ENCODE measurements at regions not wholly inside any gene's neighbourhood (a gene's known extent, or its start where the extent isn't known, plus 50 kb on each side); places are given as distances from the start of the nearest gene placed in this dataset.

DNA sequence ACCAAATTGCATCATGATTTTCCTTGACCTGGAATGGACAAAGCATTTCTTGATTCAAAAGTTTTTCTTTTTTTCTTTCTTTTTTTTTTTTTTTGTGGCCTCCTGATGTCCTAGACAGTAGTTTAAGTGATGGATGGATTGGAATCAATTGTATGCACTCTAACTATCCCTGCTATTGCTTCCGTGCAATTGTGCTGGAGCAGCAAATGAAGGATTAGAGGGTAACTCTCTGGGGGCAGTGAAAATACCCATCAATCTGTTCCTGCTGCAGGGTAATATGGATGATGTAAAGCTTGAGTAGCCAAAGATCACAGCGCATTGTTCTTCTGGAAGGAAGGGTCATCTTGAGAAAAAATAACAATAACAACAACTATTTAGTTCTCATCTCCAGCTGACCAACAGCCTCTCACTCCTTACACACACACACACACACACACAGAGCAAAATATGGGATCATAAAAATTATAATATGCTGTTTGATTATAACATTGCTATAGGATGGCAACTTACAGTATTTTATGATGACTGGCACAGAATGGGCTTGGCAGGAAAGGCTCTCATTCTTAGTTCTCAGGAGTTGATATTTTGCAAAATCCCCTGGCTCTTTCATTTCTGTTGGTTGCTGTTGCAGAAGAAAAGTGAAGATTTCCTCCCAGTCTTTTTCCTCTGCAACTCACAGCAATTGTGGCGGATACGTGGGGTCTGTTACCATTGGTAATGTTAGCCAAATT lies 160.9 kb upstream of the DMAC1 start:
- intact Hi-C loops (cut with micrococcal nuclease), result no loop called here

- intact Hi-C loops (cut with micrococcal nuclease), result no loop called here
Observed at GRCh38 chr9:7957803-7958202, 158.2 kb upstream of the DMAC1 start.

GRCh38 chr9:7947577-7947976 lies 148.0 kb upstream of the DMAC1 start:
- intact Hi-C loops (cut with micrococcal nuclease), result loop anchor here (1.0 kb wide), 1 partner anchor 11 kb away; no protein-coding TSS in a partner anchor

GRCh38 chr9:7946458-7946857 lies 146.9 kb upstream of the DMAC1 start:
- intact Hi-C loops (cut with micrococcal nuclease), result no loop called here

DNA sequence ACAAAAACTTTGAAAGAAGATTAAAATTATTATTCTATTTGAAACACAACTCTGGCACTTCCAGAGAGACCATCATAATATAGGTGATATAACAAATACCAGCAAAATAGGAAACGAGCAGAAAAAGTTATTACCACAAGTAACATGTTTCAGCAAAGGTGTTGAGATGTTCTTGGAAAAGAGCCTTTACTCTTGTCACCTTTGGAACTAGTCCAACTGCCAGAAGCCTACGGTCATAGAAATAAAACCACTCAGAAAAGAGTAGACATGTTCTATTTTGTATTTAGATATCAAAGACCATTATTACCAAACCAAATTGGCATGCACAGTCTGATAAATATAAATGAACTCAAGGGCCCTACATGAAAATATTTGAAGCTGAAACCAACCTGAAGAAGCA lies 145.0 kb upstream of the DMAC1 start:
- intact Hi-C loops (cut with micrococcal nuclease), result no loop called here

- intact Hi-C loops (cut with micrococcal nuclease), result no loop called here
Observed at GRCh38 chr9:7937761-7938491, 138.3 kb upstream of the DMAC1 start.

GRCh38 chr9:7936996-7937395 lies 137.4 kb upstream of the DMAC1 start:
- intact Hi-C loops (cut with micrococcal nuclease), result loop anchor here (1.0 kb wide), 1 partner anchor 10 kb away; no protein-coding TSS in a partner anchor

GRCh38 chr9:7936163-7936562 lies 136.6 kb upstream of the DMAC1 start:
- intact Hi-C loops (cut with micrococcal nuclease), result loop anchor here (1.0 kb wide), 1 partner anchor 11 kb away; no protein-coding TSS in a partner anchor

GRCh38 chr9:7935681-7936080 lies 136.1 kb upstream of the DMAC1 start:
- intact Hi-C loops (cut with micrococcal nuclease), result loop anchor here (1.0 kb wide), 3 partner anchors 12 to 136 kb away; partner anchors contain the start of gene DMAC1

- intact Hi-C loops (cut with micrococcal nuclease), result no loop called here
Observed at GRCh38 chr9:7932767-7933166, 133.2 kb upstream of the DMAC1 start.

GRCh38 chr9:7930613-7931012 lies 131.0 kb upstream of the DMAC1 start:
- intact Hi-C loops (cut with micrococcal nuclease), result no loop called here

GRCh38 chr9:7921545-7922197 lies 122.1 kb upstream of the DMAC1 start:
- intact Hi-C loops (cut with micrococcal nuclease), result no loop called here

DNA sequence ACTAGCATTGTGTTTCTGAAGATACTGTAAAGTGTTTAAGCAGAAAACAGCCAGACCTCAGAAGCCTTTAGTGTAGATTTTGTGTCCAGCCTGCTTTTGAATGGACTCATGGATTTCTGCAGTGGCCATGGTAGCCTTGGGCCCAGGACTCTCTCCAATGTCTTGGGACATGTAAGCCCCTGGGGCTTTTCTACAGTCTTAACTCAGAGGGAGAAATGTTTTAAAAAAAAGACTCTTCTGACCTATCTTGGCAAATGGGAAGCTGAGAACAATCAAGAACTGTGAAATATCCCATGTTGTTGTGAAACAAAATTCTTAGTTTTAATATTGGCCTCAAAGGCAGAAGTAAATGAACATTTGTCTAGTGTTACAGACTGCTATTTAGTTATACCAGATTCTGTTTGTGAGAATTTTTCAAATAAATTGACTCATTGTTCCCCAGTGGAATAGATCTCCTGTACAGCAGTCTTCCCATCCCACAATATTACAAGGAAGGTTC lies 112.5 kb upstream of the DMAC1 start:
- intact Hi-C loops (cut with micrococcal nuclease), result no loop called here

GRCh38 chr9:7910426-7911020 lies 110.9 kb upstream of the DMAC1 start:
- intact Hi-C loops (cut with micrococcal nuclease), result no loop called here

DNA sequence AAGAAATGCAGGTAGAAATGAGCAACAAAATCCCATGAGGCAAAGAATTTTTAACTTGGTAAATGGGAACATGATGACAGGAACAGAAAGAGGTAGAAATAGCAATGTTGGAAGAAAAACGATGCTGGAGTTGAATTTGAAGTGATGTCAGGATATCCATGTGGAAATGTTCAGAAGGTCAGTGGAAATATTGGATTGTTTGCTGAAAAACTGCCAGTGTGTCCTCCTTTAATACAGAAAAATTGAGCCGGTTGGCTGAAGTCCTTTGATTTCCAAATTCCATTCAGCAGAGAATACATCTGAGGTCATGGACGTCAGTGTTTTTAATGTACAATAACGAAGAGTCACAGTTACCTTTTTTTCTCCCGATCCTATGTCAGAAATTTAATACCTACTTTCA lies 110.0 kb upstream of the DMAC1 start:
- intact Hi-C loops (cut with micrococcal nuclease), result no loop called here

DNA sequence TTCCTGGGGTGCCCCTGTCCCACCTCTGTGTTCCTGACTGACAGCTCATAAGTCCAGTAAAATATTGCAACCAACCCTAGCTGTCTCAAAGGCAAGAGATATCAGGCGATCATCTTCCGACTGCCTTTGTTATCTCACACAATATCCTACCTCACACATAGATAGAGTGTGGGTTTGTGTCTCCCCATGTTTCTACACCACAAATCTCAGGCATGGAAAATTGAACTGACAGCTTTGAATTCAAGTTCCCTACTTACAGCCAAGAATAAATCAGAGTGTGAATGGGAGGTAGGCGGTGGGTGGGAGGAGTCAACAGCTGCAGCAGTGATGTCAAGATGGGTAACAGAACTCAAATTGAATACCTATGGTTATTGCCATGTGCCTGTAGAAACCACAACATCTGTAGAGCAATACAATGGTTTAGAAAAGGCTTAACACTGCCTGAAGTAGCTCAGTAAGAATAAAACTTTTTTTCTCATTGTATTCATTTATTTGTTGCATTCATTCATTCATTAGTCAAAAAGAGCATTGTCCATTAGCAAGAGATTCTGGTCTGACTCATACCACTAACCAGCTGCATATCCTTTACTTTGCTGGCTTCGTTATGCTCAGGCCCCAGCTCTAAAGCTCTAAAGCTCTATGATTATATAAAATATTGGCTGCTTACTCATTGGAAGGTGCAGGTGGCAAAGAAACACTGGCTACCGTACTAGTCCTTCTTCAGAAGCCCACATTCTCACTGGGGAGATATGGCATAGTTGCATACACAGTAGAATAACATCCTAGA lies 108.2 kb upstream of the DMAC1 start:
- intact Hi-C loops (cut with micrococcal nuclease), result no loop called here

DNA sequence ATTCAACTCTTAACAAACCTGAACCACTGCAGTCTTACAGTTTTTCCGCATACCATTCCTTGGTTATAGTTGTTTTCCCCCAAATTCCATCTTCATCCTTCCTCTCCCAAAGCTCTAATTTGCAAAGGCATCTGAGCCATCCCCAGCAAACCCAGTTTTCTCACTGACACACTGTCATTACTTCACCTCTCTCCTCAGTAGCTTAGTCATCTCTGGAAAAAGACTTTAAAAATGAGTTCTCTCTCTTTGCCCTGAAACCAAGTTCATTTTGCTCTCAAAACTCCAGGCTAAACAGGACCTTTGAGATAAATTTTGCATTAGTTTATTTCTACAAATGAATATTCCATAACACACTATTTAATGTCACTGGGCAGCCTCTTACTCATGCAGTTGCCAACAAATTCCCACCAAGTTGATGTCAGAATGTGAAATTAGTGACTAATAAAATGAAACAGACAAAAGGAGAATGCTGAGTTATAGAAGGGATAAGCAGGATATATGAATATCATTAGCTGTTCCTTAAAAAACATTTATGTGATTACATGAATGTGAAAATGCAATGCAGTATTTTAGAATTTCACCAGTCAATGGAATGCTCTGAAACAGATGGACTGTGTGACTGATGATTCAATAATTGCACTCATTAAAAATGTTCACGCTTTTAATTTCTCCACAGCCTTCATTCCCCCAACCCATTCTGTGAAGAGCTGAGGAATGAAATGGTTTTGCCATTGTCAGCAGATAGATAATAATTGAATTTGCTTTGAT lies 107.4 kb upstream of the DMAC1 start:
- intact Hi-C loops (cut with micrococcal nuclease), result no loop called here

- intact Hi-C loops (cut with micrococcal nuclease), result no loop called here
Observed at GRCh38 chr9:7901621-7902020, 102.0 kb upstream of the DMAC1 start.

DNA sequence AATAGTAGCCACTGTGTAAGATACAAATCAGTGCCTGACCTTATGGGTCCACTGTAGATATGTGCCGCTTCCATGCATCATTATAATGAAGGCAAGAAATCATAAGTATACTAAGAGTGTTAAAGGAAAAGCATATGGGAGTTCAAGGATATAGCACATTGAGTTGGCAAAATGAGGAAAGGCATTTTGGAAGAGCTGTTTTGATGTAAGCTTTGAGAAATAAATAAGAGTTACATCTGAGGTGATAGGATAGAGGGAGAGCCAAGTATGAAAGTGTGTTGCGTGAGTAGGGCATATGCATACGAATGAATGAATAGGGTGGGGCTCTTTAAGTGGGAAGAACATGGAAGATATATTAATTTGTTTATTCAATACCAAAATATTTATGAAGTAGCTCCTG lies 101.0 kb upstream of the DMAC1 start:
- intact Hi-C loops (cut with micrococcal nuclease), result no loop called here

DNA sequence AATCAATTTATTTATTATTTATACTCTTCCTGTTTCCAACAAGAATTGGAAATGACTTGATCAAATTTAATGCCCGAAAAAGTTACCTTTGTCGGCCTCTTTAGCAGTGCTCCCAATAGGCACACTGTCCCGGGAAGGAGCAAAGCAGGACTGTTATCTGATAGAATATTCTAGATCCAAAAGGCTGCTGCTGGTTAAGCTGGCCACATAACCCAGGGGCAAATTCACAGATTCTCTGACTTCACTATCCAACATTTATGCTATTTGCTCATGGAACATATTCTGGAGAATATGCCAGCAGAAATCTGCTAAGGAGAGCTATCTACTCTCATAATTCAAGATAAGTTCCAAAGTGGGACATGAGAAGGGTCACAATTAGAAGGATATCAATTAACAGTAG lies 100.2 kb upstream of the DMAC1 start:
- intact Hi-C loops (cut with micrococcal nuclease), result no loop called here
